ENCODE measurements at regions not wholly inside any gene's neighbourhood (a gene's known extent, or its start where the extent isn't known, plus 50 kb on each side); places are given as distances from the start of the nearest gene placed in this dataset.
A peak's percentile ranks its signal among the peaks of the same experiment; 100 is the strongest.

DNA sequence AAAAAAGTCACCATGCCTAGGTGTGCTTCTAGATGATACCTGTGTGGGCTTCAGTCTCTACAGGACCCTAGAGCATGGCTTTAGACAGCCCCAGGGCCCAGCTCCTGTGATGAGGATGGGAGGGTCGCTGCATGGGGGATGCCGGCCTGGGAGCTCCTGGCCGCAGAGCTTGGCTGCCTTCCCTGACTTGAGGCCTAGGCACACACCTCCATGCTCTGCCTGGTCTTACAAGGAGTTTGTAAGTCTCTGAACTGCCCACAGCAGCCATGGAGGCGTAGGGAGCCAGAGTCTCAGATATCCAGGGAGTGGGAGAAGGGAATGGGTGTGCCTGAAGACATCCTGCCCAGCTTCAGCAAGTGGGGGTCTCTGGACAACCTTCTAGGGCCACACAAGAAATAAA lies 149.5 kb upstream of the MYL2 start:
- no peak for DNase-seq

DNA sequence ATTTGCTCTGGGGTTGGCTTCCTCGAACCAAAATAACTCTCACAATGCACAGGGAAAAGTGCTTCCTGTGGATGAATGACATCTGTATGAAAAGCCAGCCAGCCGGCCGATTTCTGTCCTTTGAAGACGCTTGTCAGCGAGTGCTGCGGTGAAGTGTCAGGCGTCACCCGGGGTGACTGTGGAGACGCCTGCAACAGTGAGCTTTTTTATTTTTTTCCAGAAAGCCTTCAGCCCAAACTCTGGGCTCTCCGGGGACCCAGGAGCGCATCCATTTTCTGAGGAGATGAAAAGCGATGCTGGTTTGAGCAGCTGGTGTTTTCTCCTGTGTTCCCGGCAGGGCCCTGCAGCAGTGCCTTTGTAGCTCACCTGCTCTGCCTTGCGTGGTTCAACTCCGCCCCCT lies 147.9 kb upstream of the MYL2 start:
- no peak for DNase-seq

DNA sequence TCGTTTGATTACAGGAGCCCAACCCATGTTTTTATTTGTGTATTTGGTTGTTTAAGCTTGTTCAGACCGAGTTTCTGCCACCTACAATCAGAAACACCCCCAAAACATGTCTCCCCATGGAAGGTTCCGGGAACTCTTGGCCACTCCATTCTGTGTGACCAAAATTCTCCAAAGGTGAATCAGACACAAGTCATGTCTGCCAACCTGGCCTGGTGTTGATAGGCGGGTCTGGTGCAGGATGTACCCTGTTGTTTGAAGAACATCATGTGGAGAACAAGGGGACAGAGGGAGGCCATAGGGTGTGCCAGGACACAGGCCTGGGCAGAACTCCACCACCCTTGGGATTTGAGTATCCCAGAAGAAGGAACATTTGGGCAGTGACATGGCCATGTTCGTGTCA lies 147.1 kb upstream of the MYL2 start:
- DNase-seq = no peak

DNA sequence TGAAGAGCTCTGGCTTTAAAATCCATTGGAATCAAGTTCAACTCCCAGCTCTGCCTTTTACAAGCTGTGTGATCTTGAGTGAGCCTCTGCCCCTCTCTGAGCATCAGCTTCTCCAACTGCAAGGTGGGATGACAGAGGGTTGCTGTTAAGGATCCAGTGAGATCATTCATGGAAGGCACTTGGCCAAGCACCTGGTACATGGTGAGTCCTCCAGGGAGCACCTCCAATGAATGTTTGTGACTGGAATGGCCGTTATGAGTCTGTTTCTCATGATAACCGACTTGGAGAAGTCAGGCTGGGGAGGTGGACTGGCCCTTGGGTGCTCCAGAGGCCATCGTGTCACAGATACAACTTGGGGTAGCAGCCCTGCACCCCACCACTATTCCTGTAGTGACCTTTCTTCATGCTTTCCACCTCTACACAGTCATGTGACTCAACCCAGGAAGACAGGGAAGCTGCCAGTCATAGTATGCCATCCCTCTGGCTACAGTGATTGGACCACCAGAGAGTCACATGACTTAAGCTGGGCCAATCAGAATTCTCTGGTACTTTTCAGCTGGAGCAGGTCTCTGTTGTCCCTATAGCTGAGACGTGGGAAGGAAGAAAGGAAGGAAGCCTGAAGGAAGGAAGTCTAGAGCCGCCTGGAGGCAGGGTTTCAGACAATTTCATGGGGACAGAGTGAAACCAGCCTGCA lies 146.5 kb upstream of the MYL2 start:
- no peak for DNase-seq

DNA sequence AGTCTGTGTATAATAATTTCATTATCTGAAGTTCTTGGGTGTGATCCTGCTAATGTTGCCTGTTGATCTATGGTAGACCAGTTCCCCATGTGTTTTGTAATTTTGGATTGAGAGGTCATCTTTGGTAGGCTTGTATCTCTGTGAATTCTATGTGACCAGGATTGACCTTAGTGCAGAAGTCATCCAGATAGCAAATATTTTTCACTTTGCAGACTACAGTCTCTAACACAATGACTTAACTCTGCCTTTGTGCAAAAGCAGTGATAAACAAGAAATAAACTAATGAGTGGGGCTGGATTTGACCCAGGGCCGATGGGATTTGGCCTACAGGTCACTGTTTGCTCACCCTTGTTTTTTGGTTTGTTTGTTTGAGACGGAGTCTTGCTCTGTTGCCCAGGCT lies 144.6 kb upstream of the MYL2 start:
- no peak for DNase-seq

DNA sequence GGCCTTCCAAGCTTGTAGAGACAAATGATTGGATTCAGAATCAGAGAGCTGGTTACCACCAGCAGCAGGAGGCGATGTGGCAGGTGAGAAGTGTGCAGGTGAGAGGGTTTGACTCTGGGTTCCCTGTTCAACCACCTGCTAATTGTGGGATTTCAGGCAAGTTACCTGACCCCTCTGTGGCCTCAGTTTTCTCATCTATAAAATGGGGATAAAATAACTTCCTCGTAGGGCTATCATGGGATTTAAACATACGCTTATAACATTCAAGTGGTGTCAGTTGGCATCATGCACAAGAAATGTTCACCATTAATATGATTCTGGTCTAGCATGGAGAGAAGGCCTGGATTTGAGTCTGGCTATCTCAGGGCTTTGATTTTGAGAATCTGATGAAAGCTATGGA lies 143.8 kb upstream of the MYL2 start:
- no peak for DNase-seq

DNA sequence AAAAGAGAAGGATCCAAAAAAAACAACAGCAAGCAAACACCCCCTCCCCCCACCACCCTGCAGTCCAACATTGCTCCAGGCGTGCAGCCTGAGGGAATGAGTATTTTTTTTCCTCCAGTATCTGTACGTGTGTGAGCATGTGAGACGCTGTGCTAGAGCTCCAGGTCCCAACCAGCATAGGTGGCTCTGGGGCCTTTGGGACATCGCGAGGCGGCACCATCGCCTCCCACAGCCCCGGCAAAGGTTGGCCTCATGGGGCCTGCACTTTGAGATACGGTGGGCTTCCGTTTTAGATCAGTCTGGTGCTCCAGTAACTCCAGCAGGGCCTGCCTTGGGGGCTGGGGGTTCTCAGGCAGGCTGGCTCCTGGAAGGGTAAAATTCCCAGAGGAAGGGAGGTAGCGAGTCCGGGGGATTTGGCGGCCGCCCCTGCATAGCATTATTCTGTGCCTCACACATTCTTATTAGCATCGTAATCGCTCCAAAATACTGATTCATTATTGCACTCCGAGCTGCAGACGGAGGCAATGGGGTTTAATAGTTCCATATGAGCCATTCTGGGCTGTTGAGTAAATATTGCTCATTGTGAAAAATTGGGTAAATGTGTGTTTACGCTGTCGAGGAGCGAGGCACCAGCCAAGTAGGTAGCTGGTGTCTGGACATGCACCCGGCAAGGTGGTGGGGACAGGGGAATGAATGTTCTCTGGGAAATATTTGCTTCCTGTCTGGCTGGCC lies 143.1 kb upstream of the MYL2 start:
- no peak for DNase-seq

DNA sequence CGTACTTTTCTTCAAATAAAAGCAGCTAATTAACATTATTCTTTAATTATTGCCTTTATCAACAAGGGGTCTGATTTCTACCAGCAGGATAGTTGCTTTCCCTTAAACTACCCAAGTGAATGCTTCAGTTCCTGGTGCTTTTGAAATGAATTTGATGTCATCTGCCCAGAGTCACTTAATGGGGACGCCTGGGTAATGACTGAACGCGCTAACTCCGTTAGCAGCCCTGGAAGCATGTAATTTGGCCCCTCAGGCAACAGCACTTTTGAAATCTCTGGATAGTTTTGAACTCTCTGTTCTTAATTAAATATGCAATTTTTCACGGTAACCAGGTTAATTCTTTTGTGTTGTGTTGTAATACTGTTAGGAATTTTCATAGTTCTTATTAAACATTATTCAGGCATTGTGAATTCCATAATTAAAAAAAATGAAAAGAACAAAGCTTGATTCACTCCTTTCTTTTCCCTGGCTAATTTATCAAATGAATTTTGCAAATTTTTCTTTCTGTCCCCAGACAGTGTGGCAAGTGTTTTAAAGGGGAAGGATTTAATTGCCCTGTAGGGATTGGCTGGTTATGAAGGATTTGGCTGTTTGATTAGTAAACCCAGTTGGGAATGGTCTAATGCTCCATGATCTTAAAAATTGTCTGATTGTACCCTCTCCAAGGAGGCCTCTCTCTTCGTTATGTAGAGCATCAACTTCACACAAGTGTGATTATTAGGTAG lies 137.5 kb upstream of the MYL2 start:
- DNase-seq = no peak

DNA sequence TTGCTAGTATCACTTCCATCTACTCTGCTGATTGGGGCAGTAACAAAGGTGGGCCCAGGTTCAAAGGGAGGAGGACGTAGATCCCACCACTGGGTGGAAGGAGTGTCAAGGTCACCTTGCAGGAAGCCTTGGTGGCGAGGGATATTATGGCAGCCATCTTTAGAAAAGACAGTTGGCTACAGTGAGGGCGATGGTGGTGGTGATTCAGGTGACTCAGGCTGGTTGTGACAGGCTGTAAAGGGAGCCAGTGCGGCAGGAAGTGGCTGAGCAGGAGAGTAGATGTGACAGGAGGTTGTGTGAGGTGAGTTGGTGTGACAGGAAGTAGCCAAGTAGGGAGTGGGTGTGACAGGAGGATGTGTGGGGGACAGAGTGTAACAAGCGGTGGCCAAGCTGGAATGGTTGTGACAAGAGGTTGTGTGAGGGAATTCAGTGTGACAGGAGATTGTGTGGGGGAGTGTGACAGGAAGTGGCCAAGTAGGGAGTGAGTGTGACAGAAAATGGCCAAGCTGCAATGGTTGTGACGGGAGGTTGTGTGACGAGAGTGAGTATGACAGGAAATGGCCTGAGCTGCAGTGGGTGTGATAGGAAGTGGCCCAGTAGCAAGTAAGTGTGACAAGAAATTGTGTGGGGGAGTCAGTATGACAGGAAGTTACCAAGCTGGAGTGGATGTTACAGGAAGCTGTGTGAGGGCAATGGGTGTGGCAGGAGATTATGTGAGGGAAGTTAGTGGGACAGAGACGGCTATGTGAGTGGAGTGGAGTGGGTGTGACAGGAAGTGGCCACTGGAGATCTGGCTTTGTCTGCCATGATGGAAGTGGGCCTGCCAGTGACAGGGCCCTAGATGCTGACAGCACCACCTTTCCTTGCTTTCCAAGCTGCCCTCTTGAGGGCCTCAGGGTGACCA lies 136.5 kb upstream of the MYL2 start:
- peak; percentile 77 for DNase-seq

DNA sequence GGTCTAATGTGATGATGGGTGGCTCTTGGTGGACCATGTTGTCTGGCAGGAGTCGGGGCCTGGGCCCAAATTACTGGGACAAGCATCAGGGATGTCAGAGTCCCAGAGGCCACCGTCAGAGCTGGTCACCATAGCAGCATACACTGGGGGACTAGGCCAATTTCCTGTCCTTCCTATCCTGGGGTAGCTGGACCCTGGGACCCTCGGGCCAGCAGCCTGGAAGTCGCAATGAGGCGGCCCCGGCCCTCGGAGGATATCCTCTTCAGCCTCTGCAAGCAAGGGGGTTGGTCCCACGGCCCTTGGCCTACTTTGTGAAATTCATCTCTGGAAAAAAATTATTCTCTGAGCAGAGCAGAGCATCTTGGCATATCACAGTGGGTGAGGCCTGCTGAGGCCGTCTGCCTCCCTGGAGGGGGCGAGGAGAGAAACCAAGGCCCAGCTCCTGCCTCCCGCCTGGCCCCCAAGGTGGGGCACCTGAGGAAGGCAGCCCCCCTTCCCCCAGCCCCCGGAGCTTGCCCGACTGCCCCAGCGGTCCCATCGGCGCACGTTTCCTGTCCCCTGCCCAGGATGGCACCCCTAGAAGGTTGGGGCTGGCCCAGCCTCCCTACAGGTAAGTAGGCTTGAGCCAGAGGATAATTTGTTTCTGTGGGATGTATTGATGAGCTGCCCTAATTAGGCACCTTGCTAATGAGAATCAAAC lies 135.0 kb upstream of the MYL2 start:
- DNase-seq = no peak

DNA sequence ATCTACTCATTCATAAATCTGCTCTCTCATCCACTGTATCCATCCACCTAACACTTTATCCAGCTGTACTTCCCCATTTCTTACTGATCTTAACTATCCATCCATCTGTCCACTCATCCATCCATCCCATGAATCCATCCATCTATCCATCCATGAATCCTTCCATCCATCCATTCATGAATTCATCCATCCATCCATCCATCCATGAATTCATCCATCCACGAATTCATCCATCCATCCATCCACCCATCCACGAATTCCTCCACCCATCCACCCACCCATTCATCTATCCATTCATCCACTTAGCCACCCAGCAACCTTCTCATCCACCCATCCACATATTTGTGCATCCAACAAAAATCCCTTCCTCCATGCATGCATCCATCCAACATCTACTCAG lies 128.6 kb upstream of the MYL2 start:
- no peak for DNase-seq

DNA sequence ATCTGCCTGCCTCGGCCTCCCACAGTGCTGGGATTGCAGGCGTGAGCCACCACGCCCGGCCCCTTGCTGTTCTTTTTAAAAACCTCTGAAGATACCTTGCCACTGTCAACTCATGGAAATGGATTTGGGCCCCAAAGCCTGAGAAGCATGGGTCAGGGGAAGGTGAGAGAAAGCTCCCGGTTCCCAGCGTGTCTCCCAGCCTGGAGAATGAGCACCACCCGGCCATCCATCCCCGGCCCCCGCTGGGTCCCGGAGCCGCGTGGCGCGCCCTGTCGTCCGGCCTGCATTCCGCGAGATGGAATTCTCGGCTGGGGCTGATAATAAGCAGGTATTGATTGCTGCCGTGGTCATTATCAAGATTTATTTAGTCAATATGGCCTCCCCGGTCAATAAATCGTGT lies 126.5 kb upstream of the MYL2 start:
- DNase-seq = no peak

DNA sequence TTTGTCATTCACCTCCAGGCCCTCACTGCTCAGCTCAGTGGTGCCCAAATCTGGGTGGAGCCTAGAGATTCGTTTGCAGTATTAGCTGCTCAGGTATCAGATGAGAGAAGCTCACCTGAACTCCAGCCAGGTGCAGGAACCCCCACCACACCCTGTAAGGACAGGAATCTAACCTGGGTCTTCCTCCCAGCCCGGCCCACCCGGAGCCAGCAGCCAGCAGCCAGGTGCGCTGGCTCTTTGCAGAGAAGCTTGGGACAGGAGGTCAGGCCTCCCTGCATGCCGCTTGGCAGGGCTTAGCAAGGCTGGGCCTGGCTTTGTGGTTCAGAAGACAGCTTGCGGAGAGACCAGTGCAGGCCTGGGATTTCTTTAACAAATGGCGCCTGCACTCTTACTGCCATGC lies 125.6 kb upstream of the MYL2 start:
- DNase-seq = no peak

DNA sequence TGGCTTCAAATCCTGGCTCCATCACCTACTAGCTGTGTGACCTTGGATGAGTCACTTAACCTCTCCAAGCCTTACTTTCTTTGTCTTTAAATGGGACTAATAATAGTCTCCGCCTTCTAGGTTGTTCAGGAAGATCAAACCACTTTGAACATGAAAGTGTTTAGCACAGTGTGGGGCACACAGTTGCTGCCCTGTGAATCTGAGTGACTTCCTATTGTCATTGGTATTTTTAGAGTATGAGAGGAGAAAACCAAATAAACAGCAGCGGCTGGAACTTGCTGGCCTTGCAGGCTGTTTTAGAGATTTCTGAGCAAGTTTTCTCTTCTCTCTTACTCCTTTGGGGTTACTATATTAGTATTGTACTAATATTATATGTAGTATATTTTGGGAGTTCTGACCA lies 120.7 kb upstream of the MYL2 start:
- no peak for DNase-seq

DNA sequence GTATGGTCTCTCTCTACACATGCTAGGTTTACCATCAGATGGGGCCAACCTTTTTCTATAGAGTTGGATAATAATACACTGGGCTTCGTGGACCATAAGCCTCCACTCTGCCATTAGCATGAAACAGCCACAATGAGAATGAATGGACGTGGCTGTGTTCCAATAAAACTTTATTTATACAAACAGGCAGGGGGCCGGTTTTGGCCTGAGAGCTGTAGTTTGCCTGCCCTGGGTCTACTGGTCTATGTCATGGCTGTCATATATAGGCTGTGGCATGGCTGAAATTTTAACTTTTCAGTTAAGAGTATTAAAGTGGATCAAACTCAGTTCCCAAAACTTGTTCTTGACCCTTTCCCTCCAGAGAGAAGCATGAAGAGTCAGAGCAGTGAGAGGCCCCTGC lies 120.3 kb upstream of the MYL2 start:
- no peak for DNase-seq

DNA sequence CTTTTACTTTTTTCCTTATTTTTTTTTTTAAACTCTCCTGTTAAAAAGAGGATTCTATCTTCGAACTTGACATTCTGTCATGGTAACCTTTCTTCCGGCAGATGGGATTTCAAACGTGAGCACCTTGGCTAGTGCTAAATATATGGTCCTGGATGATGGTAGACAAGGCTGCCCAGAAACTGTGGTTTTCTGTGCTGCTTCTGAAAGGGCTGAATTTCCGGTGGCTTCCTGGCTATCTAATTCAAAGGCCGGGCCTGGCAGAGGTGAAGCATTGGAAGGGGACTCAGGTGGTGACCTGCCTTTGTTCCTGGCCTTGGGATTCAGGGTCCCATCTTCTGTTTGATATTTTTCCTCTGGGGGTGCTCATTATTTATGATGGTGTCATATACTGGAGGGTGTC lies 118.6 kb upstream of the MYL2 start:
- no peak for DNase-seq

DNA sequence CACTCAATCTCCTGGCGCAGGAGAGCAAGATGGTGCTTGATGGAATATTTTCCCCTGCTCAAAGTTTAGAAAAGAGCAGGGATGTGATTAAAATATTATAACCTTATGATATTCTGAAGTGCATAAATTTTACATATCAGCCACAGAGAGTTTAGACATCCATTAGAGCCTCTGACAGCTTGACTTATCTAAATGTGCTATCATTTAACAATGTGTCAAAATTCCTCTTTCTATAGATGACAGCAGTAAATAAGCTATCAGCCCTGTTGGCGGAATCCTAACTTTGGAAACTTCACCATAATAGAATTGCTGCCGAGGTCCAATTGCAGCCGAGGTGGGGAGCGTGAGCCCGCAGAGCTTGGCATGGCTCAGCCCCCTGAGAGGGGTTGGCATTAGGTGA lies 117.7 kb upstream of the MYL2 start:
- no peak for DNase-seq

DNA sequence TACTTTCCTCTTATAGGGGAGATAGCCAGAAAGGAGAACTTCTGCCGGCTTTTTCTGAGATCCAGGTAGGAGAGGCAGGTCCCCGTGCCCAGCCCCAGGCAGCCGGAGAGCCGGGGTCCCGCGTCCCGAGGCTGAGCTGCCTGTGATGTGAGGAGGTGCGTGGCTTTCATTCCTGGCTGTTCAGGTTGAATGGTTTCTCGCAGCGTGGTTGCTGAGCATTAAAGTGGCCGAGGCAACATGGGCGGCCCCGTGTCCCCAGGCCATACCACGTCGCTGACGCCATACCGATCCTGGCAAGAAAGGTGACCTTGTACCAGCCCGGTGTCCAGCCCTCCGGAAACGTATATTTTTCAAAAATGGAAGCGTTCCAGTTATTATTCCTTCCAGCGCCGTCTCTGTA lies 116.7 kb upstream of the MYL2 start:
- DNase-seq = no peak

DNA sequence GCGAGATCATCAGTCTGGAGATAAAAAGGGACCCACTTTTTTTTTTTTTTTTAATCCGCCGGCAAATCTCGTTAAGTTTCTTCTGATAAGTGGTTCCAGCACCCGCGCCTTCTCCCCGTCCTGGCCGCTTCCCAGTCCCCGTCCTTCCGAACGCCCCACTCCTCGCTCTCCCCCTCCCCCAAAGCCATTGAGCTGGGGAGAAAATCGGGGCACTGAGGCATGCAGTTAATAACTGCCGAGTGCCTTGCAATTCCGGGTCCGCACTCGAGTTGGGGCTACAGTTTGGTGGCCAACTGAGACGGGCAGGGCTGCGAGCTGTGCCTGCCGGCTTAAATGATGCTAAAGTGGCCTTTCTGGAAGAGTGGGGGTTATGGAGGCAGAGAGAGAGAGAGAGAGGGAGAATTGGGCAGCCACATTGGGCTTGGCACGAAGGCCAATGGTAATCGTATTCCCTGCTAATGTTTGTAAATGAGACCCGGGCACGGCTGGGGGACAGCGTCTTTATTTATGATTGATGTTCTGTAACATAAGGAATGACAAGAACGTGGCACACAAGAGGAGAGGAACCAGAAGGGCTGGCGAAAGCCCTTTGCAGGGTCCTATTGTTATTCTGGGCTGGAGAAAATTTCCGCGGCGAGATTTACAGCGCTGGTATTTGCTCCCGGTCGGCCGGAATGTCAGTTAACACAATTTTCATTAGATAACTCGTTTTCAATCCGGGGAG lies 115.4 kb upstream of the MYL2 start:
- DNase-seq = no peak

DNA sequence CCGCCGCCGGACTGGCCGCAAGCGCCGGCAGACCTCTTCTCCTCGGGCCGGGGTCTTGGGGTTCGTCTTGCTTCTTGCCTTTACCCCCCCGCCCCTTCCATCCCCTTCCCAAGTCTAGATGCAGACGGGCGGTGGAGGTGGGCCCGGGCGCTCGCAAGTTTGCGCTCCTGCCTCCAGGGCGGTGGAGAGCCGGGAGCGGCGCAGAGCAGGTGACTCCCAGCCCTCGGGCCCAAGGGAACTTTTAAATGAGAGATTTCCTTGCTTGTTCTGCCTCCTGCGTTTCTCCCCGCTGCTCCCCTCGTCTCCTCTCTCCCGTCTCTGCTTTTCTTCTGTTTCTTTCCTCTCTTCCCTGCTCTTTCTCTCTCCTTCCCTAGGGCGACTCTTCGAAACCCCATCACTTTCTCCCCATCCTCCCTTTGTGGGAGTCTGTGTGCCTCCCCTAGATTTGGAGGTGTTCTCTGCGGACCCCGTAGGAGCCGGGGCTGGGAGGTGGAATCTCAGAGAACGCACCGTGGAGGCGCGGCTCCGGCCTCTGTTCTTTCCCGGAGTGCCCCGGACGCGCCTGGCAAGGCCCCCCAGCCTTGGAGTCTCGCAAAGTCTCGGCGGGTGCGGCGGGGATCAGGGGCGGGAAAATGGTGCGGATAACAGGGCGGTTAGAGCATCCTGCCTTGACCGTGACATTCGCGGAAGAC lies 114.7 kb upstream of the MYL2 start:
- peak; percentile 57 for DNase-seq

Data from activated CD8-positive, alpha-beta memory T cell treated with anti-CD3 and anti-CD28 coated beads, Interleukin-2, amount 50 U/mL, for 48 hours (primary cell).